Hepatocyte (in vitro differentiated cells): ENCODE measurements at regions not wholly inside any gene's neighbourhood (a gene's known extent, or its start where the extent isn't known, plus 50 kb on each side); places are given as distances from the start of the nearest gene placed in this dataset.

Experiments
- DNase-seq: peaks from one replicate; pipeline ENCODE4 v3.0.0-alpha.2; 2016; ENCODE audit warnings: low spot score
- H2AFZ ChIP-seq: fragments of 200-600 bp; sonication (generic); 2 replicates; pipeline ENCODE4 v1.6.0; 2016; ENCODE audit warnings: antibody characterized with exemption, mild to moderate bottlenecking
- H3K27ac ChIP-seq: fragments of 200-600 bp; sonication (generic); 2 replicates; pipeline ENCODE4 v1.5.1; 2016; ENCODE audit warnings: mild to moderate bottlenecking
- H3K27me3 ChIP-seq: fragments of 200-600 bp; sonication (generic); 2 replicates; pipeline ENCODE4 v1.6.1; 2016
- H3K36me3 ChIP-seq: fragments of 200-600 bp; sonication (generic); replicated peaks from 2 replicates; pipeline ENCODE4 v1.5.1; 2016; ENCODE audit warnings: low read depth; ENCODE audit not compliant: insufficient read depth
- H3K4me1 ChIP-seq: fragments of 200-600 bp; sonication (generic); 2 replicates; pipeline ENCODE4 v1.5.1; 2016; ENCODE audit warnings: mild to moderate bottlenecking, moderate library complexity; ENCODE audit not compliant: insufficient read depth
- H3K4me2 ChIP-seq: fragments of 200-600 bp; sonication (generic); 2 replicates; pipeline ENCODE4 v1.6.0; 2016
- H3K4me3 ChIP-seq: fragments of 200-600 bp; sonication (generic); 2 replicates; pipeline ENCODE4 v1.5.1; 2016; ENCODE audit warnings: mild to moderate bottlenecking
- H3K79me2 ChIP-seq: fragments of 200-600 bp; sonication (generic); 2 replicates; pipeline ENCODE4 v1.6.0; 2017; ENCODE audit warnings: mild to moderate bottlenecking
- H3K9me2 ChIP-seq: fragments of 200-600 bp; sonication (generic); replicated peaks from 2 replicates; pipeline ENCODE4 v1.6.0; 2017; ENCODE audit warnings: mild to moderate bottlenecking; ENCODE audit not compliant: insufficient read depth
- H3K9me3 ChIP-seq: fragments of 200-600 bp; sonication (generic); 2 replicates; pipeline ENCODE4 v1.5.1; 2016; ENCODE audit warnings: low read depth, mild to moderate bottlenecking
- H4K20me1 ChIP-seq: fragments of 200-600 bp; sonication (generic); 2 replicates; pipeline ENCODE4 v1.6.0; 2016; ENCODE audit warnings: mild to moderate bottlenecking; ENCODE audit not compliant: insufficient read depth, poor library complexity, severe bottlenecking
- EZH2 ChIP-seq: fragments of 200-600 bp; sonication (generic); IDR thresholded peaks from 2 replicates; pipeline ENCODE4 v1.6.1; 2016; ENCODE audit warnings: antibody characterized with exemption, mild to moderate bottlenecking, borderline replicate concordance
- EZH2phosphoT487 ChIP-seq: fragments of 200-600 bp; sonication (generic); IDR thresholded peaks from one replicate; pipeline ENCODE4 v1.6.1; 2018; ENCODE audit warnings: antibody characterized with exemption, mild to moderate bottlenecking, low read depth, moderate library complexity; ENCODE audit not compliant: unreplicated experiment, severe bottlenecking
- WGBS: methylation state at CpG from one replicate; pipeline ENCODE4 v1.1.6; 2016; ENCODE audit warnings: low lambda C conversion rate; ENCODE audit errors: missing lambda C conversion rate; 5-methylcytosine and 5-hydroxymethylcytosine counted together
- TF ChIP-seq, protein P1 (sequence below): fragments of 200-600 bp; sonication (generic); IDR thresholded peaks from 2 replicates; pipeline ENCODE4 v1.5.1; 2016; ENCODE audit warnings: antibody characterized with exemption, mild to moderate bottlenecking; ENCODE audit not compliant: poor library complexity

DNA sequence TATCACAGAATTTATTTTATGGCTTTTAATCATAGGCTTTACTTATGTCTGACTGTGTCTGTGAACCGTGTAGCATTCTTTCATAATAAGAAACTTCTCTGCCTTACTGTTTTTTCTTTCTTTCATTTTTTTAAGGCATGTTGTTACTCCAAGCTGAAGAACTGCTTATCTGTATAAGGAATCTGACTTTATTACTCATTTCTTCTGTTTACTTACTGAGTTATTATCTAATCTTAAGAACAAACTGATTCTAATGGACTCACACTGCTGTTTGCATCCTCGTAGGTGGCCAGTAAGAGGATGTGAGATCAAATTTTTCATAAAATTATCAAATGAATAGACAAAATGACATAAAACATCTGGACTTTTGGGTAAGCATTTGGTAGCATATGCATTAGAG lies 54.7 kb upstream of the DNAJC1 start:
- no peaks in the 10 kb centered on the region for H3K9me2 ChIP-seq
- DNase-seq: no peak
- H3K27me3 ChIP-seq: no peaks in the 10 kb centered on the region
- H3K36me3 ChIP-seq: no peaks in the 10 kb centered on the region
- H3K79me2 ChIP-seq: no peaks in the 10 kb centered on the region
- H3K4me2 ChIP-seq: no peak overlapping the region
- no peaks in the 10 kb centered on the region for H3K4me1 ChIP-seq
- H4K20me1 ChIP-seq: no peaks in the 10 kb centered on the region
- no peak overlapping the region for H2AFZ ChIP-seq
- TF ChIP-seq EZH2phosphoT487 (no peak), EZH2 (no peak)
- TF ChIP-seq, protein P1, sequence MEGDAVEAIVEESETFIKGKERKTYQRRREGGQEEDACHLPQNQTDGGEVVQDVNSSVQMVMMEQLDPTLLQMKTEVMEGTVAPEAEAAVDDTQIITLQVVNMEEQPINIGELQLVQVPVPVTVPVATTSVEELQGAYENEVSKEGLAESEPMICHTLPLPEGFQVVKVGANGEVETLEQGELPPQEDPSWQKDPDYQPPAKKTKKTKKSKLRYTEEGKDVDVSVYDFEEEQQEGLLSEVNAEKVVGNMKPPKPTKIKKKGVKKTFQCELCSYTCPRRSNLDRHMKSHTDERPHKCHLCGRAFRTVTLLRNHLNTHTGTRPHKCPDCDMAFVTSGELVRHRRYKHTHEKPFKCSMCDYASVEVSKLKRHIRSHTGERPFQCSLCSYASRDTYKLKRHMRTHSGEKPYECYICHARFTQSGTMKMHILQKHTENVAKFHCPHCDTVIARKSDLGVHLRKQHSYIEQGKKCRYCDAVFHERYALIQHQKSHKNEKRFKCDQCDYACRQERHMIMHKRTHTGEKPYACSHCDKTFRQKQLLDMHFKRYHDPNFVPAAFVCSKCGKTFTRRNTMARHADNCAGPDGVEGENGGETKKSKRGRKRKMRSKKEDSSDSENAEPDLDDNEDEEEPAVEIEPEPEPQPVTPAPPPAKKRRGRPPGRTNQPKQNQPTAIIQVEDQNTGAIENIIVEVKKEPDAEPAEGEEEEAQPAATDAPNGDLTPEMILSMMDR: no peak
- no peaks in the 10 kb centered on the region for H3K9me3 ChIP-seq
- WGBS: 38% methylated on average over 2 of the region's 2 CpGs
- no peak overlapping the region for H3K27ac ChIP-seq
- no peak overlapping the region for H3K4me3 ChIP-seq

DNA sequence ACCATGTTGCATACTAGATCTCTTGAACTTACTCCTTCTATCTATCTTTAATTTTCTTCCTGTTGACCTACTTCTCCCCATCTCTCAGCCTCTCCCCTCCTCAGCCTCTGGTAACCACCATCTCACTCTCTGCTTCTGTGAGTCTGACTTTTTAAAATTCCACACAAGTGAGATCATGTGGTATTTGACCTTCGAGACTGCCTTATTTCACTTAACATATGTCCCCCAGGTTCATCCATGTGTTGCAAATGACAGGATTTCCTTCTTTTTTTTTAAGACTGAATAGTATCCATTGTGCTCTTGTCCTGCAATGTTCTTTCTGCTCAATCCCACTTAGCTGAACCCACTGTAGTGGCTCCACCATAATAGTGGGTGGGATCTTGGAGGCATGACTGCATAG lies 51.4 kb upstream of the DNAJC1 start:
- Histone ChIP-seq H3K36me3 (no peaks in the 10 kb centered on the region), H3K4me1 (no peaks in the 10 kb centered on the region), H3K27ac (no peak overlapping the region), H3K4me2 (no peak overlapping the region), H3K79me2 (no peaks in the 10 kb centered on the region), H3K9me3 (no peaks in the 10 kb centered on the region), H2AFZ (no peak overlapping the region), H3K27me3 (no peaks in the 10 kb centered on the region), H4K20me1 (no peaks in the 10 kb centered on the region), H3K4me3 (no peak overlapping the region), H3K9me2 (no peaks in the 10 kb centered on the region)
- TF ChIP-seq EZH2phosphoT487 (no peak), EZH2 (no peak)
- TF ChIP-seq, protein P1: no peak
- 60% methylated on average over 1 of the region's 1 CpG for WGBS
- no peak for DNase-seq
